NT2/D1 (cell line): ENCODE measurements at regions not wholly inside any gene's neighbourhood (a gene's known extent, or its start where the extent isn't known, plus 50 kb on each side); places are given as distances from the start of the nearest gene placed in this dataset.
"Not testable (repeated sequence)": the region's sequence is repeated elsewhere in the genome, so short reads cannot be mapped to it uniquely, and the experiment has no call there.

Experiments used
- DNase-seq: peaks from one replicate; pipeline ENCODE4 v3.0.0-alpha.2; 2011; ENCODE audit warnings: low read depth, low spot score
- H3K27me3 ChIP-seq: 2 replicates; pipeline ENCODE4 v1.6.0; 2011; ENCODE audit warnings: mild to moderate bottlenecking; ENCODE audit not compliant: insufficient read length, insufficient read depth
- H3K36me3 ChIP-seq: 2 replicates; pipeline ENCODE4 v1.6.1; 2011; ENCODE audit warnings: mild to moderate bottlenecking, low read length, mixed read lengths; ENCODE audit not compliant: insufficient read depth, insufficient read length
- H3K4me1 ChIP-seq: 2 replicates; pipeline ENCODE4 v1.5.1; 2011; ENCODE audit not compliant: insufficient read depth, insufficient read length
- H3K4me3 ChIP-seq: 2 replicates; pipeline ENCODE4 v1.5.1; 2011; ENCODE audit warnings: low read depth; ENCODE audit not compliant: insufficient read length
- H3K9ac ChIP-seq: 2 replicates; pipeline ENCODE4 v1.6.0; 2011; ENCODE audit warnings: low read depth; ENCODE audit not compliant: insufficient read length
- H3K9me3 ChIP-seq: 2 replicates; pipeline ENCODE4 v1.5.1; 2011; ENCODE audit warnings: mild to moderate bottlenecking, low read length; ENCODE audit not compliant: insufficient read depth
- SUZ12 ChIP-seq: IDR thresholded peaks from 2 replicates; pipeline ENCODE4 v1.6.1; 2011; ENCODE audit not compliant: insufficient read length, insufficient read depth; ENCODE audit errors: extremely low read depth
- YY1 ChIP-seq: IDR thresholded peaks from 2 replicates; pipeline ENCODE4 v1.6.1; 2011; ENCODE audit not compliant: insufficient read length, insufficient read depth
- ZNF274 ChIP-seq: IDR thresholded peaks from 2 replicates; pipeline ENCODE4 v1.6.1; 2011; ENCODE audit warnings: mild to moderate bottlenecking, low read depth, low read length

DNA sequence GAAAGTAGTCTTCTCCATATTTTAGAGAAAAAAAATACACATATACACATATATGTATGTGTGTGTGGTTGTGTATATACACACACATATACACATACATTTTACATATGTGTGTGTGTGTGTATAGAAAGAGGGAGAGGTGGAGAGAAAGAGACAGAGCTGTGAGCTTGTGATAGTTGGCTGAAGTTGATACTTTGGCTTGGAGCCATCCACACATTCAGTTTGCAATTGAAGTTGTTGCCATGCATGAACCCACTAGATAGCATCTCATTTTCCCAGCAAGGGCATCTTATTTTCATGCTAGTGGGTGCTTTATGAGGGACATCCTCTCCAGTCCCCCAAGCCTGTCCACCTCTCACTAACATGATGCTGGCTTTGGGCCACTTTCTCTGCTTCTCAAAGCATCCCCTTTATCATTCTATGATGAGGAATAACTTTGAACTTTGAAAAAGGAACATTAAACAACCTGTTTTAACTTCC is 228.6 kb downstream of the ZNF621 start:
- no peak overlapping the region for H3K4me3 ChIP-seq
- no peak for TF ChIP-seq ZNF274
- TF ChIP-seq YY1, result no peak
- TF ChIP-seq SUZ12, result no peak
- no peaks in the 10 kb centered on the region for H3K9me3 ChIP-seq
- H3K36me3 ChIP-seq, result no peaks in the 10 kb centered on the region
- H3K9ac ChIP-seq, result no peak overlapping the region
- DNase-seq, result no peak
- H3K27me3 ChIP-seq, result no peaks in the 10 kb centered on the region
- H3K4me1 ChIP-seq, result no peaks in the 10 kb centered on the region

DNA sequence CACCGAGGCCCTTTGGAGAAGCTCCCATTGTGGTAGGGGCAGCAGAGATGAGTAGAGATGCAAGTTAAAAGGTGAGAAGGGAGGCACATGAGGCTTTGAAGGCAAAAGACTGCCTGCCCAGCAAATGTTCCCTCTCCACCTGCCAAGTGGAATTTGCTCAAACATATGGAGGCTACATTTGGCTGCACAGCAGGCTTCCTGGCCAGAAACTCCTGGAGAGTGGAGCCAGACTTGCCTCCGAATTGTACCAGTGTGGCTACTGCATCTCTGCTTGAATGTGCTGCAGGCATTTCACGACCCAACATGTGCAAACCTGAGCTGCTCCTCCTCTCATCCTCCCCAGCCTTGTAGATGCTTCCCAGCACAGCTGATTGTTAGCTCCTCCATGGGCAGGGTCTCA is 229.2 kb downstream of the ZNF621 start:
- H3K9me3 ChIP-seq, result no peaks in the 10 kb centered on the region
- no peak overlapping the region for H3K4me3 ChIP-seq
- H3K36me3 ChIP-seq, result no peaks in the 10 kb centered on the region
- H3K27me3 ChIP-seq, result no peaks in the 10 kb centered on the region
- DNase-seq, result no peak
- TF ChIP-seq YY1, result no peak
- TF ChIP-seq SUZ12, result no peak
- TF ChIP-seq ZNF274, result no peak
- H3K4me1 ChIP-seq, result no peaks in the 10 kb centered on the region
- no peak overlapping the region for H3K9ac ChIP-seq

DNA sequence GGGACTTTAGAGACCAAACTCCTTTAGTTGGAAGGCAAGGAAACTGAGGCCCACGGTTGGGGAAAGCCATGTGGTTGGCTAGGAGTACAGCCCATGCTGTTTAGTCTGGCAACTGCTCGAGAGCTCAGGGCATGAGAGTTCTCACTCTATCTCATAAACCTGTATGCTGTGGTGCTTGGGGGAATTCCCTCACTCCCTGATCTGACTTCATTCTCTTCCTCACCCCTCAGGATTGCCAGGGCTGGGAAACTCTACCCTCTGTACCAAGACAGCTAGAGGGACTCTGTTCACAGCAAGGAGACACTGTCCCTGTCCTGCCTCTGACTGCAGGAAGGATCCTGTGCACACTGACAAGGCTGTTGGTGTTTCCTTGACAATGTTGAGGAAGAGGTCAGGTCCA is 230.2 kb downstream of the ZNF621 start:
- Histone ChIP-seq H3K27me3 (no peaks in the 10 kb centered on the region), H3K4me1 (no peaks in the 10 kb centered on the region), H3K4me3 (no peak overlapping the region), H3K9me3 (no peaks in the 10 kb centered on the region), H3K36me3 (no peaks in the 10 kb centered on the region), H3K9ac (no peak overlapping the region)
- TF ChIP-seq YY1 (no peak), ZNF274 (no peak), SUZ12 (no peak)
- no peak for DNase-seq

DNA sequence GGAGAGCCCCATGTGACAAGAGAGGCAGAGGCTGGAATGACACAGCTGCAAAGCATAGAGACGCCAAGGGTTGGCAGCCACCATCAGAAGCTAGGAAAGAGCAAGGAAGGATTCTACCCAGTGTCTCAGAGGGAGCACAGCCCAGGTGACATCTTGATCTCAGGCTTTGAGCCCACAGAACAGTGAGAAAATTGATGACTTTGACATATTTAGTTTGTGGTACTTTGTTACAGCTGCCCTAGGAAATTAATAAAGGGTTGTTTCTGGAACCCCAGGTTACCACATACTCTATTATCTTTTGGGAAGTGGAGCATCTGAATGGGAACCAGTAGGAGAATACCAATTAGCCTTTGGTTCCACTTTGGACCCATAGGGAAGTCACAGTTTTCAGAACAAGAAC is 231.7 kb downstream of the ZNF621 start:
- Histone ChIP-seq H3K4me1 (no peaks in the 10 kb centered on the region), H3K27me3 (no peaks in the 10 kb centered on the region), H3K4me3 (no peak overlapping the region), H3K9me3 (no peaks in the 10 kb centered on the region), H3K9ac (no peak overlapping the region), H3K36me3 (no peaks in the 10 kb centered on the region)
- TF ChIP-seq YY1, result no peak
- no peak for TF ChIP-seq SUZ12
- no peak for TF ChIP-seq ZNF274
- DNase-seq, result no peak

DNA sequence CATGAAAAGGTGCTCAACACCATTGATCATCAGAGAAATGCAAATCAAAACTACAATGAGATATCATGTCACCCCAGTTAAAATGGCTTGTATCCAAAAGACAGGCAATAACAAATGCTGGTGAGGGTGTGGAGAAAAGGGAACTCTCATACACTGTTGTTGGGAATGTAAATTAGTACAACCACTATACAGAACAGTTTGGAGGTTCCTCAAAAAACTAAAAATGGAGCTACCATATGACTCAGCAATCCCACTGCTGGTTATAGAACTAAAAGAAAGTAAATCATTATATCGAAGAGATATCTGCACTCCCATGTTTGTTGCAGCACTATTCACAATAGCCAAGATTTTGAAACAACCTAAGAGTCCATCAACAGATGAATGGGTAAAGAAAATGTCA is 238.0 kb downstream of the ZNF621 start:
- not testable (repeated sequence) for DNase-seq, H3K9ac ChIP-seq, H3K9me3 ChIP-seq, H3K36me3 ChIP-seq, H3K4me1 ChIP-seq, H3K4me3 ChIP-seq, H3K27me3 ChIP-seq

DNA sequence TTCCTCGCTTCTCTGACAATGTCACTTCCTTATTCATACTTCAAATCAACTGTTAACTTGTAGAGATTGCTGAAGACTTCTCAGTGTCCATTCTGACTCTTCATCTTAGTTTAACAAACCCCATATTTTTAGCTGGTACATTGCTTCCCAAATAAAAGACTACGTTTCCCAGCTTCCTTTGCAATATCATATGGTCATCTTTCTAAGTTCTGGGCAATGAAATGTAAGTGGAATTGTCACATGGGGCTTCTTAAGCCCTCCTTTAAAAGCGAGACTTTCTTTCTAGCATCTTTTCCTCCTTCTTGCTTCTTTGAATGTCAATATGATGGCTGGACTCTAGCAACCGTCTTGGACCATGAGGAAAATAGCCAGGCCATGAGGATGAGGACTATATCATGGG is 239.0 kb downstream of the ZNF621 start:
- Histone ChIP-seq H3K4me3 (no peak overlapping the region), H3K9me3 (no peaks in the 10 kb centered on the region), H3K4me1 (no peaks in the 10 kb centered on the region), H3K9ac (no peak overlapping the region), H3K36me3 (no peaks in the 10 kb centered on the region), H3K27me3 (no peaks in the 10 kb centered on the region)
- no peak for DNase-seq
- TF ChIP-seq YY1 (no peak), SUZ12 (no peak), ZNF274 (no peak)

DNA sequence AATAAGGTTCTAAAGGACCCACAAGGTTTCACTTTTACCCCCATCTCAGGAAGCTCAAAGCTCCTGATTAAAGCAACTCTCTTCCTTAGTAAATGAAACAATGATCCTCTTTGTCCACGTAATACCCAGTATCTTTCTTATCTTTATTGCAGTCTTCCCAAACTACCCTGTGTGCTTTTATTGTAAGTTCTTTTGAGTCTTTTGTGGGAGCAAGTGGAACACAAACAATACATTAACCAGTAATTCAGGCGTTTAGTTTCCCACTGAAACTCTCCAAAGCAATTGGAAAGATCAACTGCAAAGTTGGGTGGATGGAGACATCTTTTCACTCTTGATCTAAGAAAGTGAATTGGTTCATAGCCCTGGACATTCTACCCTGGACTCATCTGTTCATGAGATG is 240.0 kb downstream of the ZNF621 start:
- no peaks in the 10 kb centered on the region for H3K9me3 ChIP-seq
- H3K4me3 ChIP-seq, result no peak overlapping the region
- DNase-seq, result no peak
- H3K9ac ChIP-seq, result no peak overlapping the region
- no peaks in the 10 kb centered on the region for H3K27me3 ChIP-seq
- no peak for TF ChIP-seq ZNF274
- no peak for TF ChIP-seq SUZ12
- TF ChIP-seq YY1, result no peak
- H3K36me3 ChIP-seq, result no peaks in the 10 kb centered on the region
- H3K4me1 ChIP-seq, result no peaks in the 10 kb centered on the region

DNA sequence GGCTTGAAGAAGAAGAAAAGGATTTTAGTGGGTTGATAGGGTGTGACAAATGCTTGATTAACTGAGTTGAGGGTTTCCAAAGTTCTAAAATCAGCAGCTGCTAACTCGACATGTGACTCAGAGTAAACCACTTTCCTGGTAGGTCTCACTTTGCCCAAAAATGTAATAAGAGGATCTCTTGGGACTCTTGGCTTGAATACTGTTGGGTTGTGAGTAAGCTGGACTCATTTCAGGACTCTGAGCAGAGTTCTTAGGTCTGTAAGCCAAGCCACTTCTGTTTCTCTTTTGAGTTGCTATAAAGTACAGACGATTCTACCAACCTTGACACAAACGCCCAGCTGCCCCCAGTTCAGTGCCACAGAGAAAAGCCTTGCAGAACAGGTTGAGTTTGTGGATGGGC is 241.1 kb downstream of the ZNF621 start:
- TF ChIP-seq SUZ12 (no peak), ZNF274 (no peak), YY1 (no peak)

More for the DNA sequence above, 241.1 kb downstream of the ZNF621 start:
- Histone ChIP-seq H3K4me1 (no peaks in the 10 kb centered on the region), H3K27me3 (no peaks in the 10 kb centered on the region), H3K36me3 (no peaks in the 10 kb centered on the region), H3K4me3 (no peak overlapping the region), H3K9ac (no peak overlapping the region), H3K9me3 (no peaks in the 10 kb centered on the region)
- DNase-seq, result no peak
